Activated CD4-positive, alpha-beta T cell treated with anti-CD3 and anti-CD28 coated beads for 48 hours (primary cell): ENCODE measurements at regions not wholly inside any gene's neighbourhood (a gene's known extent, or its start where the extent isn't known, plus 50 kb on each side); places are given as distances from the start of the nearest gene placed in this dataset.
"Not testable (repeated sequence)": the region's sequence is repeated elsewhere in the genome, so short reads cannot be mapped to it uniquely, and the experiment has no call there.

Source experiments
- DNase-seq: peaks from one replicate; pipeline ENCODE4 v3.0.0-alpha.2; 2020

GRCh38 chr10:2887391-2888070, 179.8 kb upstream of the PFKP start:
- DNase-seq = no peak

- no peak for DNase-seq
Observed at GRCh38 chr10:2886662-2887061, 180.7 kb upstream of the PFKP start.

- DNase-seq = no peak
Observed at GRCh38 chr10:2885288-2886278, 181.8 kb upstream of the PFKP start.

GRCh38 chr10:2883983-2884540, 183.3 kb upstream of the PFKP start:
- not testable (repeated sequence) for DNase-seq

GRCh38 chr10:2883238-2883637, 184.1 kb upstream of the PFKP start:
- DNase-seq = no peak

GRCh38 chr10:2882628-2883027, 184.7 kb upstream of the PFKP start:
- no peak for DNase-seq

GRCh38 chr10:2881720-2882620, 185.4 kb upstream of the PFKP start:
- DNase-seq = no peak

GRCh38 chr10:2880050-2880449, 187.3 kb upstream of the PFKP start:
- not testable (repeated sequence) for DNase-seq

- DNase-seq = no peak
Observed at GRCh38 chr10:2878818-2879217, 188.5 kb upstream of the PFKP start.

GRCh38 chr10:2876032-2876431, 191.3 kb upstream of the PFKP start:
- no peak for DNase-seq

- no peak for DNase-seq
Observed at GRCh38 chr10:2874963-2875362, 192.4 kb upstream of the PFKP start.

GRCh38 chr10:2873769-2874168, 193.6 kb upstream of the PFKP start:
- no peak for DNase-seq

GRCh38 chr10:2871673-2872219, 195.6 kb upstream of the PFKP start:
- no peak for DNase-seq

- no peak for DNase-seq
Observed at GRCh38 chr10:2870654-2871053, 196.7 kb upstream of the PFKP start.

- no peak for DNase-seq
Observed at GRCh38 chr10:2867788-2868299, 199.5 kb upstream of the PFKP start.

- DNase-seq = no peak
Observed at GRCh38 chr10:2866569-2866968, 200.8 kb upstream of the PFKP start.

GRCh38 chr10:2861632-2862210, 205.6 kb upstream of the PFKP start:
- no peak for DNase-seq

GRCh38 chr10:2858452-2858851, 208.9 kb upstream of the PFKP start:
- DNase-seq = no peak

- no peak for DNase-seq
Observed at GRCh38 chr10:2856598-2856997, 210.8 kb upstream of the PFKP start.

- no peak for DNase-seq
Observed at GRCh38 chr10:2852574-2853323, 214.6 kb upstream of the PFKP start.

GRCh38 chr10:2851566-2851965, 215.8 kb upstream of the PFKP start:
- DNase-seq = no peak
